GM12878 (cell line): ENCODE measurements at regions not wholly inside any gene's neighbourhood (a gene's known extent, or its start where the extent isn't known, plus 50 kb on each side); places are given as distances from the start of the nearest gene placed in this dataset.
A peak's percentile ranks its signal among the peaks of the same experiment; 100 is the strongest.

ENCODE experiments used
- ATF2 ChIP-seq: IDR thresholded peaks from 2 replicates; pipeline ENCODE4 v1.6.1; 2012; ENCODE audit warnings: low read length, inconsistent platforms
- BCLAF1 ChIP-seq: fragments of 450-650 bp; IDR thresholded peaks from 2 replicates; pipeline ENCODE4 v1.6.1; 2017; ENCODE audit warnings: antibody characterized with exemption, mild to moderate bottlenecking, moderate library complexity
- CEBPB ChIP-seq, 2 experiments: fragments of 150-350 bp in 1 of 2; IDR thresholded peaks; 2 replicates each; pipeline ENCODE4 v1.6.1; 2012 to 2014; ENCODE audit warnings: low read depth in 2 of 2, low read length in 2 of 2, borderline replicate concordance in 1 of 2, inconsistent platforms in 1 of 2
- CHD1 ChIP-seq: IDR thresholded peaks from 2 replicates; pipeline ENCODE4 v1.6.1; 2012; ENCODE audit warnings: low read depth, low read length, improper control_type of control experiment
- FOXK2 ChIP-seq: fragments of 450-650 bp; IDR thresholded peaks from 2 replicates; pipeline ENCODE4 v1.6.1; 2017; ENCODE audit warnings: mild to moderate bottlenecking, moderate library complexity
- FOXM1 ChIP-seq: IDR thresholded peaks from 2 replicates; pipeline ENCODE4 v1.6.1; 2012; ENCODE audit warnings: low read depth, mild to moderate bottlenecking, inconsistent platforms, low read length, moderate library complexity
- GATAD2B ChIP-seq: fragments of 450-650 bp; conservative IDR thresholded peaks from 2 replicates; pipeline ENCODE4 v1.6.1; 2017; ENCODE audit warnings: low read depth, mild to moderate bottlenecking, moderate library complexity
- HDAC2 ChIP-seq: fragments of 200-600 bp; sonication (generic); IDR thresholded peaks from 2 replicates; pipeline ENCODE4 v1.6.1; 2017
- IKZF1 ChIP-seq: fragments of 450-650 bp; conservative IDR thresholded peaks from 2 replicates; pipeline ENCODE4 v1.6.1; 2017; ENCODE audit warnings: antibody characterized with exemption, mild to moderate bottlenecking
- IRF5 ChIP-seq: fragments of 450-650 bp; IDR thresholded peaks from 2 replicates; pipeline ENCODE4 v1.6.1; 2017; ENCODE audit warnings: borderline replicate concordance
- JUNB ChIP-seq: IDR thresholded peaks from 2 replicates; pipeline ENCODE4 v1.6.1; 2016; ENCODE audit warnings: antibody characterized with exemption, mild to moderate bottlenecking
- MEF2A ChIP-seq: IDR thresholded peaks from 2 replicates; pipeline ENCODE4 v1.6.1; 2011; ENCODE audit warnings: low read depth, mild to moderate bottlenecking, low read length, moderate library complexity; ENCODE audit not compliant: insufficient read depth
- MEF2B ChIP-seq: fragments of 450-650 bp; IDR thresholded peaks from 2 replicates; pipeline ENCODE4 v1.6.1; 2018; ENCODE audit warnings: mild to moderate bottlenecking, moderate library complexity; ENCODE audit not compliant: partially characterized antibody, poor library complexity, severe bottlenecking
- MTA3 ChIP-seq: IDR thresholded peaks from 2 replicates; pipeline ENCODE4 v1.6.1; 2012; ENCODE audit warnings: low read length, inconsistent platforms, borderline replicate concordance
- NR2F1 ChIP-seq: fragments of 450-650 bp; conservative IDR thresholded peaks from 2 replicates; pipeline ENCODE4 v1.6.1; 2017; ENCODE audit warnings: mild to moderate bottlenecking
- PAX5 ChIP-seq: IDR thresholded peaks from 2 replicates; pipeline ENCODE4 v1.6.1; 2011; ENCODE audit warnings: low read depth, low read length, borderline replicate concordance
- PBX3 ChIP-seq: IDR thresholded peaks from 2 replicates; pipeline ENCODE4 v1.6.1; 2011; ENCODE audit warnings: mild to moderate bottlenecking, low read depth, low read length, moderate library complexity; ENCODE audit not compliant: insufficient replicate concordance
- POLR2A ChIP-seq: IDR thresholded peaks from 2 replicates; pipeline ENCODE4 v1.6.1; 2011; ENCODE audit warnings: low read depth, mild to moderate bottlenecking, low read length
- RBBP5 ChIP-seq: fragments of 200-600 bp; sonication (generic); conservative IDR thresholded peaks from 2 replicates; pipeline ENCODE4 v1.6.1; 2016
- RELA ChIP-seq: fragments of 450-650 bp; IDR thresholded peaks from 2 replicates; pipeline ENCODE4 v1.8.0; 2014; ENCODE audit warnings: borderline replicate concordance; ENCODE audit not compliant: partially characterized antibody
- RELB ChIP-seq: fragments of 450-650 bp; IDR thresholded peaks from 2 replicates; pipeline ENCODE4 v1.6.1; 2017; ENCODE audit warnings: low read depth, mild to moderate bottlenecking, moderate library complexity
- SMAD1 ChIP-seq: fragments of 450-650 bp; IDR thresholded peaks from 2 replicates; pipeline ENCODE4 v1.6.1; 2018; ENCODE audit warnings: mild to moderate bottlenecking, low read depth; ENCODE audit not compliant: partially characterized antibody
- SMARCA5 ChIP-seq: fragments of 450-650 bp; IDR thresholded peaks from 2 replicates; pipeline ENCODE4 v1.6.1; 2017; ENCODE audit warnings: mild to moderate bottlenecking
- STAT1 ChIP-seq: fragments of 450-650 bp; conservative IDR thresholded peaks from 2 replicates; pipeline ENCODE4 v1.6.1; 2014; ENCODE audit warnings: antibody characterized with exemption, mild to moderate bottlenecking
- YY1 ChIP-seq: IDR thresholded peaks from 2 replicates; pipeline ENCODE4 v1.6.1; 2011; ENCODE audit warnings: low read depth, mild to moderate bottlenecking, low read length
- ZNF207 ChIP-seq: fragments of 450-650 bp; IDR thresholded peaks from 2 replicates; pipeline ENCODE4 v1.6.1; 2014; ENCODE audit warnings: antibody characterized with exemption, mild to moderate bottlenecking, borderline replicate concordance

- no peak for TF ChIP-seq MTA3
- TF ChIP-seq SMARCA5 = no peak
- TF ChIP-seq PBX3 = no peak
- TF ChIP-seq SMAD1 = no peak
- 0 out of 2 replicates have a peak, but pooled peaks have one; percentile 5 for TF ChIP-seq NR2F1
- peak; percentile 26; the same call in 1 of the 2 replicates for TF ChIP-seq POLR2A
- no peak for TF ChIP-seq STAT1
- TF ChIP-seq ATF2 = peak; percentile 70; the same call in 1 of the 2 replicates
- 0 out of 2 replicates have a peak, but pooled peaks have one; percentile 21 for TF ChIP-seq MEF2A
- TF ChIP-seq YY1 = no peak
- TF ChIP-seq MEF2B = peak; percentile 29
- no peak for TF ChIP-seq CEBPB (IDR thresholded peaks at IDR 0.05; ENCODE audit: borderline replicate concordance in 1 of 2, low read depth in 2 of 2, low read length in 2 of 2)
- TF ChIP-seq CHD1 = no peak
- TF ChIP-seq PAX5 = peak; percentile 50; the same call in 1 of the 2 replicates
- no peak for TF ChIP-seq IRF5
- no peak for TF ChIP-seq RELA
- no peak for TF ChIP-seq JUNB
- TF ChIP-seq HDAC2 = no peak
- no peak for TF ChIP-seq FOXK2
- TF ChIP-seq IKZF1 = peak; percentile 33; the same call in 1 of the 2 replicates
- no peak for TF ChIP-seq RELB
- no peak for TF ChIP-seq GATAD2B
- peak; percentile 68; the same call in 1 of the 2 replicates for TF ChIP-seq FOXM1
- TF ChIP-seq RBBP5 = 0 out of 2 replicates have a peak, but pooled peaks have one; percentile 46
- no peak for TF ChIP-seq ZNF207
- TF ChIP-seq BCLAF1 = no peak
Observed at GRCh38 chr12:94769047-94769420, 118.7 kb upstream of the TMCC3 start (continued).
